ENCODE measurements at regions not wholly inside any gene's neighbourhood (a gene's known extent, or its start where the extent isn't known, plus 50 kb on each side); places are given as distances from the start of the nearest gene placed in this dataset.

DNA sequence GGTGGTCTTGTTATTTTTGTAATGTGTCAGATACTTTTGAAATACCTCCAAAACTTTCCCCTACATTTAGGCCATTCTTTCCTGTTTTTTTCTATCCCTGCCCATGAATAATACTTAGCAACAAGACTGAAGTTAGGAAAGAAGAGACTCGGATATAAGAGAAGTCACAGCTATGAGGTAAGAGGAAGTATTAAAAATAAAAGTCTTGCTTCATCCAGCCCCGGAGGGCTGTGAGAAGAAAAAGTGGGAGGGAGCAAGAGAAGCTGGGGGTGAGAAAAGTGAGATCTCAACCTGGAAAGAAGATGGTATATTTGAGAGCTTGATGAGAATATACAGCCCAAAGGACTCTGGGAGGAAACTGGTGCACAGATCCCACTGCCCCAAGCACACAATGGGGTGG lies 213.5 kb upstream of the CDIN1 start:
- H3K4me3 ChIP-seq (replicated peaks in 1 of 2; ENCODE audit: low read depth in 1 of 2, low read length in 2 of 2), result no peak overlapping the region
- no peaks in the 10 kb centered on the region for H3K9me2 ChIP-seq (ENCODE audit: insufficient read depth)
- ChIA-PET RAD21 (ENCODE audit: low non-redundant PET in 1 of 2, low total read pairs in 2 of 2, uncharacterized antibody in 2 of 2, unreplicated experiment in 2 of 2) (no interaction called here), CTCF (no interaction called here), POLR2A (no interaction called here)
- DNase-seq (ENCODE audit: low read depth, low spot score) (no peak), ATAC-seq (no peak)
- H3K9ac ChIP-seq (ENCODE audit: low read length), result no peak overlapping the region
- H3K79me2 ChIP-seq (ENCODE audit: insufficient read depth, low read length), result no peaks in the 10 kb centered on the region
- no peaks in the 10 kb centered on the region for H3K27me3 ChIP-seq (ENCODE audit: insufficient read depth, low read length)
- no peak overlapping the region for H3K27ac ChIP-seq (ENCODE audit: low read depth, low read length)
- H2AFZ ChIP-seq (ENCODE audit: low read depth, low read length, poor library complexity, severe bottlenecking), result peak overlapping the region; percentile 27
- no peaks in the 10 kb centered on the region for H4K20me1 ChIP-seq (ENCODE audit: insufficient read depth)
- H3K9me3 ChIP-seq (ENCODE audit: control insufficient read depth in 1 of 2, insufficient read depth in 1 of 2, low read depth in 1 of 2, low read length in 2 of 2), result no peaks in the 10 kb centered on the region
- TF ChIP-seq POLR2AphosphoS5 (IDR thresholded peaks at IDR 0.05; ENCODE audit: low read depth, low read length), result no peak
- no peak for TF ChIP-seq JUND (IDR thresholded peaks at IDR 0.05)
- TF ChIP-seq, protein P1, sequence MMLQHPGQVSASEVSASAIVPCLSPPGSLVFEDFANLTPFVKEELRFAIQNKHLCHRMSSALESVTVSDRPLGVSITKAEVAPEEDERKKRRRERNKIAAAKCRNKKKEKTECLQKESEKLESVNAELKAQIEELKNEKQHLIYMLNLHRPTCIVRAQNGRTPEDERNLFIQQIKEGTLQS (IDR thresholded peaks at IDR 0.05), result no peak
- TF ChIP-seq EZH2phosphoT487 (IDR thresholded peaks at IDR 0.05; ENCODE audit: borderline replicate concordance), result no peak
- no peak for TF ChIP-seq SIN3A (IDR thresholded peaks at IDR 0.05; ENCODE audit: low read depth)
- TF ChIP-seq FOSL1 (IDR thresholded peaks at IDR 0.05; ENCODE audit: low read depth), result no peak
- TF ChIP-seq SRF (IDR thresholded peaks at IDR 0.05; ENCODE audit: low read depth), result no peak
- TF ChIP-seq CBX3 (IDR thresholded peaks at IDR 0.05; ENCODE audit: low read depth), result no peak
- TF ChIP-seq, protein P2, sequence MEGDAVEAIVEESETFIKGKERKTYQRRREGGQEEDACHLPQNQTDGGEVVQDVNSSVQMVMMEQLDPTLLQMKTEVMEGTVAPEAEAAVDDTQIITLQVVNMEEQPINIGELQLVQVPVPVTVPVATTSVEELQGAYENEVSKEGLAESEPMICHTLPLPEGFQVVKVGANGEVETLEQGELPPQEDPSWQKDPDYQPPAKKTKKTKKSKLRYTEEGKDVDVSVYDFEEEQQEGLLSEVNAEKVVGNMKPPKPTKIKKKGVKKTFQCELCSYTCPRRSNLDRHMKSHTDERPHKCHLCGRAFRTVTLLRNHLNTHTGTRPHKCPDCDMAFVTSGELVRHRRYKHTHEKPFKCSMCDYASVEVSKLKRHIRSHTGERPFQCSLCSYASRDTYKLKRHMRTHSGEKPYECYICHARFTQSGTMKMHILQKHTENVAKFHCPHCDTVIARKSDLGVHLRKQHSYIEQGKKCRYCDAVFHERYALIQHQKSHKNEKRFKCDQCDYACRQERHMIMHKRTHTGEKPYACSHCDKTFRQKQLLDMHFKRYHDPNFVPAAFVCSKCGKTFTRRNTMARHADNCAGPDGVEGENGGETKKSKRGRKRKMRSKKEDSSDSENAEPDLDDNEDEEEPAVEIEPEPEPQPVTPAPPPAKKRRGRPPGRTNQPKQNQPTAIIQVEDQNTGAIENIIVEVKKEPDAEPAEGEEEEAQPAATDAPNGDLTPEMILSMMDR (IDR thresholded peaks at IDR 0.05 in 2 of 3, conservative IDR thresholded peaks at IDR 0.05 in 1 of 3; ENCODE audit: borderline replicate concordance in 1 of 3, insufficient read depth in 1 of 3, low read depth in 2 of 3, low read length in 2 of 3), result no peak
- TF ChIP-seq SP1 (IDR thresholded peaks at IDR 0.05; ENCODE audit: low read depth), result no peak
- TF ChIP-seq, protein P3, sequence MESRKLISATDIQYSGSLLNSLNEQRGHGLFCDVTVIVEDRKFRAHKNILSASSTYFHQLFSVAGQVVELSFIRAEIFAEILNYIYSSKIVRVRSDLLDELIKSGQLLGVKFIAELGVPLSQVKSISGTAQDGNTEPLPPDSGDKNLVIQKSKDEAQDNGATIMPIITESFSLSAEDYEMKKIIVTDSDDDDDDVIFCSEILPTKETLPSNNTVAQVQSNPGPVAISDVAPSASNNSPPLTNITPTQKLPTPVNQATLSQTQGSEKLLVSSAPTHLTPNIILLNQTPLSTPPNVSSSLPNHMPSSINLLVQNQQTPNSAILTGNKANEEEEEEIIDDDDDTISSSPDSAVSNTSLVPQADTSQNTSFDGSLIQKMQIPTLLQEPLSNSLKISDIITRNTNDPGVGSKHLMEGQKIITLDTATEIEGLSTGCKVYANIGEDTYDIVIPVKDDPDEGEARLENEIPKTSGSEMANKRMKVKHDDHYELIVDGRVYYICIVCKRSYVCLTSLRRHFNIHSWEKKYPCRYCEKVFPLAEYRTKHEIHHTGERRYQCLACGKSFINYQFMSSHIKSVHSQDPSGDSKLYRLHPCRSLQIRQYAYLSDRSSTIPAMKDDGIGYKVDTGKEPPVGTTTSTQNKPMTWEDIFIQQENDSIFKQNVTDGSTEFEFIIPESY (IDR thresholded peaks at IDR 0.05; ENCODE audit: extremely low read depth, insufficient replicate concordance, low read length), result no peak
- TF ChIP-seq, protein P4, sequence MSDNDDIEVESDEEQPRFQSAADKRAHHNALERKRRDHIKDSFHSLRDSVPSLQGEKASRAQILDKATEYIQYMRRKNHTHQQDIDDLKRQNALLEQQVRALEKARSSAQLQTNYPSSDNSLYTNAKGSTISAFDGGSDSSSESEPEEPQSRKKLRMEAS (IDR thresholded peaks at IDR 0.05), result no peak
- TF ChIP-seq ZFX (IDR thresholded peaks at IDR 0.05), result no peak
- no peak for TF ChIP-seq CEBPB (IDR thresholded peaks at IDR 0.05; ENCODE audit: low read depth)
- TF ChIP-seq ELF1 (IDR thresholded peaks at IDR 0.05; ENCODE audit: borderline replicate concordance, low read depth), result no peak
- no peak for TF ChIP-seq EGR1 (IDR thresholded peaks at IDR 0.05; ENCODE audit: low read depth)
- BruUV-seq (replicated peaks), result no TSS peak
- no peak overlapping the region for H3K4me2 ChIP-seq (ENCODE audit: low read length)
- peaks cover 0 to 2% of the 10 kb centered on the region in 2 experiments; a peak in 1 of 4 replicates for H3K36me3 ChIP-seq (ENCODE audit: control insufficient read depth in 1 of 2, insufficient read depth in 2 of 2, low read length in 2 of 2)
- intact Hi-C loops (cut with micrococcal nuclease), result no loop called here
- H3K4me1 ChIP-seq (ENCODE audit: control insufficient read depth in 1 of 2, insufficient read depth in 2 of 2, low read length in 2 of 2), result peaks cover 18 to 48% of the 10 kb centered on the region in 2 experiments

Measured in HCT116 (cell line).